Hepatocyte (in vitro differentiated cells): ENCODE measurements at regions not wholly inside any gene's neighbourhood (a gene's known extent, or its start where the extent isn't known, plus 50 kb on each side); places are given as distances from the start of the nearest gene placed in this dataset.

Source experiments
- DNase-seq: peaks from one replicate; pipeline ENCODE4 v3.0.0-alpha.2; 2016; ENCODE audit warnings: low spot score
- H2AFZ ChIP-seq: fragments of 200-600 bp; sonication (generic); 2 replicates; pipeline ENCODE4 v1.6.0; 2016; ENCODE audit warnings: antibody characterized with exemption, mild to moderate bottlenecking
- H3K27ac ChIP-seq: fragments of 200-600 bp; sonication (generic); 2 replicates; pipeline ENCODE4 v1.5.1; 2016; ENCODE audit warnings: mild to moderate bottlenecking
- H3K27me3 ChIP-seq: fragments of 200-600 bp; sonication (generic); 2 replicates; pipeline ENCODE4 v1.6.1; 2016
- H3K36me3 ChIP-seq: fragments of 200-600 bp; sonication (generic); replicated peaks from 2 replicates; pipeline ENCODE4 v1.5.1; 2016; ENCODE audit warnings: low read depth; ENCODE audit not compliant: insufficient read depth
- H3K4me1 ChIP-seq: fragments of 200-600 bp; sonication (generic); 2 replicates; pipeline ENCODE4 v1.5.1; 2016; ENCODE audit warnings: mild to moderate bottlenecking, moderate library complexity; ENCODE audit not compliant: insufficient read depth
- H3K4me2 ChIP-seq: fragments of 200-600 bp; sonication (generic); 2 replicates; pipeline ENCODE4 v1.6.0; 2016
- H3K4me3 ChIP-seq: fragments of 200-600 bp; sonication (generic); 2 replicates; pipeline ENCODE4 v1.5.1; 2016; ENCODE audit warnings: mild to moderate bottlenecking
- H3K79me2 ChIP-seq: fragments of 200-600 bp; sonication (generic); 2 replicates; pipeline ENCODE4 v1.6.0; 2017; ENCODE audit warnings: mild to moderate bottlenecking
- H3K9me2 ChIP-seq: fragments of 200-600 bp; sonication (generic); replicated peaks from 2 replicates; pipeline ENCODE4 v1.6.0; 2017; ENCODE audit warnings: mild to moderate bottlenecking; ENCODE audit not compliant: insufficient read depth
- H3K9me3 ChIP-seq: fragments of 200-600 bp; sonication (generic); 2 replicates; pipeline ENCODE4 v1.5.1; 2016; ENCODE audit warnings: low read depth, mild to moderate bottlenecking
- H4K20me1 ChIP-seq: fragments of 200-600 bp; sonication (generic); 2 replicates; pipeline ENCODE4 v1.6.0; 2016; ENCODE audit warnings: mild to moderate bottlenecking; ENCODE audit not compliant: insufficient read depth, poor library complexity, severe bottlenecking
- CTCF ChIP-seq: fragments of 200-600 bp; sonication (generic); IDR thresholded peaks from 2 replicates; pipeline ENCODE4 v1.5.1; 2016; ENCODE audit warnings: antibody characterized with exemption, mild to moderate bottlenecking; ENCODE audit not compliant: poor library complexity
- EZH2 ChIP-seq: fragments of 200-600 bp; sonication (generic); IDR thresholded peaks from 2 replicates; pipeline ENCODE4 v1.6.1; 2016; ENCODE audit warnings: antibody characterized with exemption, mild to moderate bottlenecking, borderline replicate concordance
- EZH2phosphoT487 ChIP-seq: fragments of 200-600 bp; sonication (generic); IDR thresholded peaks from one replicate; pipeline ENCODE4 v1.6.1; 2018; ENCODE audit warnings: antibody characterized with exemption, mild to moderate bottlenecking, low read depth, moderate library complexity; ENCODE audit not compliant: unreplicated experiment, severe bottlenecking
- WGBS: methylation state at CpG from one replicate; pipeline ENCODE4 v1.1.6; 2016; ENCODE audit warnings: low lambda C conversion rate; ENCODE audit errors: missing lambda C conversion rate; 5-methylcytosine and 5-hydroxymethylcytosine counted together

DNA sequence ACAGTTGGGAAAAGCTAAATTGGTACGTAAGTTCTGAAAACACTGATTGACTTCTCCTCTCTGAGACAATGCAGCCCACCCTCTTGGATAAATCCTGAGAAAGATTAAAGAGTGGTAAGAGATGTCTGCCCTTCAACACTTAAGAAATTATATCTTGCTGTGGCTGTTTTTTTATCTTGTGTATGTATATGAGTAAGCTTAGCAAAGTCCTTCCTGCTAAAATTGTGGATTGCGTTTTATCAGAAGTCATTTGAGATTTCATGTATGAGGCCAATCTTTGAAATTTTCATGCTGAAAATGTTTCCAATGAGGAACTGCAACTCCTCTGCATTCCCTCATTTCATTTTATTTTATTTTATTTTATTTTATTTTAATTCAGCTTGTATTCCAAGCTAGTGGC lies 106.2 kb upstream of the INHBA start:
- 85% methylated on average over 2 of the region's 2 CpGs for WGBS
- Histone ChIP-seq H3K27me3 (no peaks in the 10 kb centered on the region), H3K4me2 (no peak overlapping the region), H3K4me3 (no peak overlapping the region), H3K9me3 (no peaks in the 10 kb centered on the region), H4K20me1 (no peaks in the 10 kb centered on the region), H3K27ac (no peak overlapping the region), H2AFZ (no peak overlapping the region), H3K36me3 (no peaks in the 10 kb centered on the region), H3K4me1 (no peaks in the 10 kb centered on the region), H3K79me2 (no peaks in the 10 kb centered on the region), H3K9me2 (no peaks in the 10 kb centered on the region)
- TF ChIP-seq EZH2phosphoT487 (no peak), CTCF (no peak), EZH2 (no peak)
- DNase-seq = no peak

DNA sequence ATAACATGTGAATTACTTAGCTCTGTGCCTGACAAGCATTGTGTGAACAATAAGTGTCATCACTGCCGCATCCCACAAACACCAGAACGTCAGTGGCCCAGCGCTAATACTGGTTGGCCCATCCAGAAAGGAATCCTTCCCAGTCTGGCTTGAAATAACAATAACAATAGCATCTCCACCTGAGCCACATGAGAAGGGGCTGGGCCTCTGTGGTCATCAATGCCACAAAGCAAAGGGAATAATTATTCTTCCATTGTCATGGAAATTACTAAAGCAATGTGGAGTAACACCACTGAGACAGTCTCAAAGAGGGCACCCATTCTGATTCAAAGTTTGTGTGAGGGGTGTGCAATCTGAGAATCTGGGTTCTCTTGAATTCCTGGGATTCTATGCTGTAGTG lies 105.7 kb upstream of the INHBA start:
- WGBS = 77% methylated on average over 3 of the region's 3 CpGs
- H3K4me3 ChIP-seq = no peak overlapping the region
- no peak for DNase-seq
- no peak overlapping the region for H2AFZ ChIP-seq
- no peaks in the 10 kb centered on the region for H3K36me3 ChIP-seq
- no peaks in the 10 kb centered on the region for H4K20me1 ChIP-seq
- no peak overlapping the region for H3K4me2 ChIP-seq
- H3K9me2 ChIP-seq = no peaks in the 10 kb centered on the region
- no peaks in the 10 kb centered on the region for H3K4me1 ChIP-seq
- H3K27me3 ChIP-seq = no peaks in the 10 kb centered on the region
- H3K27ac ChIP-seq = no peak overlapping the region
- no peaks in the 10 kb centered on the region for H3K9me3 ChIP-seq
- no peak for TF ChIP-seq CTCF
- TF ChIP-seq EZH2phosphoT487 = no peak
- TF ChIP-seq EZH2 = no peak
- no peaks in the 10 kb centered on the region for H3K79me2 ChIP-seq

DNA sequence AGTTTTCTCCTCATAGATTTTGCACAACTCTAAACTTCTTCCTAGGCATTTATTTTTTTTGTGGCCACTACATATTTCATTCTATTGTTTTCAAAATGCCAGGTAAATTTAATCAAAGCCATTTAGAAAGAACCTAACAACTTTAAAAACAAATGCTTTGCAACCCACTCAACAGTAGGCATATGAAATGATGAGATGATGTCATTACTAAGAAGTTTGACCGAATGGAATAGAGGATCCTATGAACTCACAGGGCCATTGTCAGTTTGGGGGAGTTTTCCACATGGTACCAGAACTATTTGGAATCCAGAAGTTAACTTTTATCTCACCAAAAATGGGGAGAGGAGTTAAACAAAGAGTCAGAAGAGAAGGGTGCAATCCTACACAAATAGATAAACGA lies 100.7 kb upstream of the INHBA start:
- Histone ChIP-seq H3K4me3 (no peak overlapping the region), H2AFZ (no peak overlapping the region), H3K27me3 (no peaks in the 10 kb centered on the region), H3K4me1 (no peaks in the 10 kb centered on the region), H3K9me3 (no peaks in the 10 kb centered on the region), H3K36me3 (no peaks in the 10 kb centered on the region), H3K79me2 (no peaks in the 10 kb centered on the region), H3K27ac (no peak overlapping the region), H3K9me2 (no peaks in the 10 kb centered on the region), H4K20me1 (no peaks in the 10 kb centered on the region), H3K4me2 (no peak overlapping the region)
- WGBS = 77% methylated on average over 2 of the region's 2 CpGs
- no peak for TF ChIP-seq EZH2
- TF ChIP-seq CTCF = no peak
- no peak for DNase-seq

DNA sequence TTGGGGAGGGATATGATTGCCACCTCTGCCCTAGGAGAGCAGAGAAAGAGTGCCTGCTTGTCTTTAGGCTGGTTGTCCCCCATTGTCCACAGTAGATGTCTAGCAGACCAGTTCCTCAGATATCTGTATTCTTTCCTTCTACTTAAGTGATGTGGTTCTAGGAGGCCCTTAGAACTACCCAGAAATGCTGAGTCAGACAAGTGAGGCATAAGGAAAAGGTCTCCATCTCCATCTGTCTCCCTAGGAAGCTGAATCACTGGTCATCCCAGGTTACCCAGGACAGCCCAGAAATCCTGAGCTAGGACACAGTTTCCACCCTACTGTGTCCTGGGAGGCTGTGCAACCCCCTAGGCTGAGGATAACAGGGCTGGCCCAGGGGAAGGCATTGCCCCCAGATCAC lies 93.4 kb upstream of the INHBA start:
- no peak for TF ChIP-seq EZH2
- TF ChIP-seq EZH2phosphoT487 = no peak
- TF ChIP-seq CTCF = no peak
- H3K4me2 ChIP-seq = no peak overlapping the region
- H3K9me3 ChIP-seq = no peaks in the 10 kb centered on the region
- no peaks in the 10 kb centered on the region for H3K79me2 ChIP-seq
- no peak overlapping the region for H3K4me3 ChIP-seq
- no peaks in the 10 kb centered on the region for H3K4me1 ChIP-seq
- no peaks in the 10 kb centered on the region for H3K27me3 ChIP-seq
- H3K27ac ChIP-seq = no peak overlapping the region
- no peaks in the 10 kb centered on the region for H3K9me2 ChIP-seq
- DNase-seq = no peak
- H2AFZ ChIP-seq = no peak overlapping the region
- H4K20me1 ChIP-seq = no peaks in the 10 kb centered on the region
- H3K36me3 ChIP-seq = no peaks in the 10 kb centered on the region
